Liver (tissue), 8 donors: ENCODE measurements at regions not wholly inside any gene's neighbourhood (a gene's known extent, or its start where the extent isn't known, plus 50 kb on each side); places are given as distances from the start of the nearest gene placed in this dataset.

Experiments
- DNase-seq: peaks from one replicate; pipeline ENCODE4 v3.0.0-alpha.2; 2017; ENCODE audit warnings: low spot score
- H3K27ac ChIP-seq, 2 donors: one replicate each; pipeline ENCODE4 v1.7.0; 2013; ENCODE audit warnings: inconsistent platforms in 2 of 2, low read length in 2 of 2, control low read depth in 1 of 2, low read depth in 1 of 2, mild to moderate bottlenecking in 1 of 2
- H3K27me3 ChIP-seq, 4 donors: one replicate each; pipeline versions ENCODE4 v1.6.1 to v1.7.0; 2013; ENCODE audit warnings: low read length in 3 of 4, inconsistent platforms in 1 of 4, mild to moderate bottlenecking in 1 of 4, moderate library complexity in 1 of 4; ENCODE audit not compliant: control insufficient read depth in 4 of 4, insufficient read depth in 4 of 4
- H3K36me3 ChIP-seq, 4 donors: one replicate each; pipeline versions ENCODE4 v1.6.1 to v1.7.0; 2013; ENCODE audit warnings: low read length in 3 of 4, mild to moderate bottlenecking in 3 of 4, low read depth in 1 of 4, moderate library complexity in 1 of 4; ENCODE audit not compliant: control insufficient read depth in 4 of 4, insufficient read depth in 3 of 4
- H3K4me1 ChIP-seq, 4 donors: one replicate each; pipeline versions ENCODE4 v1.6.1 to v1.7.0; 2013; ENCODE audit warnings: low read length in 3 of 4, mild to moderate bottlenecking in 3 of 4, moderate library complexity in 1 of 4; ENCODE audit not compliant: control insufficient read depth in 4 of 4, insufficient read depth in 4 of 4
- H3K4me3 ChIP-seq, 3 donors: one replicate each; pipeline versions ENCODE4 v1.6.1 to v1.7.0; 2013; ENCODE audit warnings: low read length in 3 of 3, control low read depth in 1 of 3, low read depth in 1 of 3, mild to moderate bottlenecking in 1 of 3
- H3K9ac ChIP-seq, 2 donors: one replicate each; pipeline ENCODE4 v1.7.0; 2013; ENCODE audit warnings: low read length in 2 of 2, mild to moderate bottlenecking in 2 of 2, moderate library complexity in 2 of 2, control low read depth in 1 of 2, low read depth in 1 of 2
- H3K9me3 ChIP-seq, 4 donors: one replicate each; pipeline versions ENCODE4 v1.6.1 to v1.7.0; 2013; ENCODE audit warnings: low read length in 3 of 4; ENCODE audit not compliant: control insufficient read depth in 4 of 4
- EGR1 ChIP-seq, 2 donors: IDR thresholded peaks; 2 replicates each; pipeline ENCODE4 v1.6.1; 2016 to 2018; ENCODE audit warnings: antibody characterized with exemption in 2 of 2, low read depth in 2 of 2
- FOXA1 ChIP-seq: IDR thresholded peaks from 2 replicates; pipeline ENCODE4 v1.6.1; 2016; ENCODE audit warnings: antibody characterized with exemption
- FOXA2 ChIP-seq: IDR thresholded peaks from 2 replicates; pipeline ENCODE4 v1.6.1; 2016; ENCODE audit warnings: antibody characterized with exemption
- GABPA ChIP-seq, 2 donors: IDR thresholded peaks in 1 of 2; conservative IDR thresholded peaks in 1 of 2; 2 replicates each; pipeline ENCODE4 v1.6.1; 2016; ENCODE audit warnings: antibody characterized with exemption in 2 of 2, mild to moderate bottlenecking in 1 of 2, moderate library complexity in 1 of 2
- HNF4A ChIP-seq, 2 donors: conservative IDR thresholded peaks; 2 replicates each; pipeline ENCODE4 v1.6.1; 2016; ENCODE audit warnings: antibody characterized with exemption in 2 of 2, mild to moderate bottlenecking in 2 of 2
- HNF4G ChIP-seq: IDR thresholded peaks from 2 replicates; pipeline ENCODE4 v1.6.1; 2016; ENCODE audit warnings: antibody characterized with exemption
- JUND ChIP-seq, 2 donors: IDR thresholded peaks; 2 replicates each; pipeline ENCODE4 v1.6.1; 2016; ENCODE audit warnings: antibody characterized with exemption in 2 of 2
- NR2F2 ChIP-seq: IDR thresholded peaks from 2 replicates; pipeline ENCODE4 v1.6.1; 2016; ENCODE audit warnings: antibody characterized with exemption
- RAD21 ChIP-seq, 2 donors: IDR thresholded peaks; 2 replicates each; pipeline ENCODE4 v1.6.1; 2016; ENCODE audit warnings: antibody characterized with exemption in 2 of 2, mild to moderate bottlenecking in 2 of 2
- SP1 ChIP-seq: IDR thresholded peaks from 2 replicates; pipeline ENCODE4 v1.6.1; 2018; ENCODE audit warnings: antibody characterized with exemption, mild to moderate bottlenecking
- WGBS: extraction: QIAGEN DNeasy Blood & Tissue Kit; methylation state at CpG from one replicate; pipeline ENCODE4 v1.1.7; 2013; 5-methylcytosine and 5-hydroxymethylcytosine counted together
- TF ChIP-seq, protein P1 (sequence below): IDR thresholded peaks from 2 replicates; pipeline ENCODE4 v1.6.1; 2016; ENCODE audit warnings: antibody characterized with exemption, mild to moderate bottlenecking
- TF ChIP-seq, protein P2 (sequence below): IDR thresholded peaks from 2 replicates; pipeline ENCODE4 v1.6.1; 2016; ENCODE audit warnings: antibody characterized with exemption
- TF ChIP-seq, protein P3 (sequence below): fragments of 150-350 bp; IDR thresholded peaks from 2 replicates; pipeline ENCODE4 v1.5.1; 2017; ENCODE audit warnings: improper control_type of control experiment, low read depth, low read length; ENCODE audit not compliant: missing input control
- TF ChIP-seq, protein P4 (sequence below): IDR thresholded peaks from 2 replicates; pipeline ENCODE4 v1.6.1; 2016; ENCODE audit warnings: antibody characterized with exemption
- donor health status: healthy.
- donor health status: healthy.
- donor health status: healthy.
- donor health status: healthy.
- donor health status: healthy.

DNA sequence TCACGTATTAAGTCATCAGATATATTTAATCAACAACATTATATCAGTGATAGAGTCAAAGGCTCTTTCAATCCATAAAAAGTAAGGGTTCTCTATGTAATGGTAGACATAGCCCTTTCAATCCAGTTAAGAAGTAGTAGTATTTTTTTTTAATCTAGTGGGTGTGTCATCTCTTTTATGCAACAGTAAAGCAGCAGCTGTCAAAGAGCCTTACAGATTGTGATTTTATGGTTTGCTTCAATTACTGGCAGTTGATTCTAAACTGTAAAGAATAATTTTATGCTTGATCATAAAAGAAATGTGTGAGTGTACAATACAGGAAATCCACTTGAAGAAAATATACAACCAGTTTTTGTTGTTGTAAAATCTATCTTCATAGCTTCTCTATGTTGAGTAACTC is 902.6 kb upstream of the MBL2 start:
- Histone ChIP-seq H3K4me3 (no peak overlapping the region), H3K9me3 (no peaks in the 10 kb centered on the region), H3K27ac (no peak overlapping the region), H3K27me3 (no peaks in the 10 kb centered on the region), H3K9ac (no peak overlapping the region), H3K4me1 (no peaks in the 10 kb centered on the region), H3K36me3 (no peaks in the 10 kb centered on the region)
- TF ChIP-seq FOXA2 (no peak), EGR1 (IDR thresholded peaks at IDR 0.05; ENCODE audit: low read depth in 2 of 2) (no peak), HNF4G (no peak), NR2F2 (no peak), JUND (IDR thresholded peaks at IDR 0.05) (no peak), GABPA (IDR thresholded peaks at IDR 0.05 in 1 of 2, conservative IDR thresholded peaks at IDR 0.05 in 1 of 2) (no peak), RAD21 (IDR thresholded peaks at IDR 0.05) (no peak), SP1 (no peak), FOXA1 (no peak)
- TF ChIP-seq, protein P1, sequence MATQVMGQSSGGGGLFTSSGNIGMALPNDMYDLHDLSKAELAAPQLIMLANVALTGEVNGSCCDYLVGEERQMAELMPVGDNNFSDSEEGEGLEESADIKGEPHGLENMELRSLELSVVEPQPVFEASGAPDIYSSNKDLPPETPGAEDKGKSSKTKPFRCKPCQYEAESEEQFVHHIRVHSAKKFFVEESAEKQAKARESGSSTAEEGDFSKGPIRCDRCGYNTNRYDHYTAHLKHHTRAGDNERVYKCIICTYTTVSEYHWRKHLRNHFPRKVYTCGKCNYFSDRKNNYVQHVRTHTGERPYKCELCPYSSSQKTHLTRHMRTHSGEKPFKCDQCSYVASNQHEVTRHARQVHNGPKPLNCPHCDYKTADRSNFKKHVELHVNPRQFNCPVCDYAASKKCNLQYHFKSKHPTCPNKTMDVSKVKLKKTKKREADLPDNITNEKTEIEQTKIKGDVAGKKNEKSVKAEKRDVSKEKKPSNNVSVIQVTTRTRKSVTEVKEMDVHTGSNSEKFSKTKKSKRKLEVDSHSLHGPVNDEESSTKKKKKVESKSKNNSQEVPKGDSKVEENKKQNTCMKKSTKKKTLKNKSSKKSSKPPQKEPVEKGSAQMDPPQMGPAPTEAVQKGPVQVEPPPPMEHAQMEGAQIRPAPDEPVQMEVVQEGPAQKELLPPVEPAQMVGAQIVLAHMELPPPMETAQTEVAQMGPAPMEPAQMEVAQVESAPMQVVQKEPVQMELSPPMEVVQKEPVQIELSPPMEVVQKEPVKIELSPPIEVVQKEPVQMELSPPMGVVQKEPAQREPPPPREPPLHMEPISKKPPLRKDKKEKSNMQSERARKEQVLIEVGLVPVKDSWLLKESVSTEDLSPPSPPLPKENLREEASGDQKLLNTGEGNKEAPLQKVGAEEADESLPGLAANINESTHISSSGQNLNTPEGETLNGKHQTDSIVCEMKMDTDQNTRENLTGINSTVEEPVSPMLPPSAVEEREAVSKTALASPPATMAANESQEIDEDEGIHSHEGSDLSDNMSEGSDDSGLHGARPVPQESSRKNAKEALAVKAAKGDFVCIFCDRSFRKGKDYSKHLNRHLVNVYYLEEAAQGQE = no peak
- TF ChIP-seq, protein P2, sequence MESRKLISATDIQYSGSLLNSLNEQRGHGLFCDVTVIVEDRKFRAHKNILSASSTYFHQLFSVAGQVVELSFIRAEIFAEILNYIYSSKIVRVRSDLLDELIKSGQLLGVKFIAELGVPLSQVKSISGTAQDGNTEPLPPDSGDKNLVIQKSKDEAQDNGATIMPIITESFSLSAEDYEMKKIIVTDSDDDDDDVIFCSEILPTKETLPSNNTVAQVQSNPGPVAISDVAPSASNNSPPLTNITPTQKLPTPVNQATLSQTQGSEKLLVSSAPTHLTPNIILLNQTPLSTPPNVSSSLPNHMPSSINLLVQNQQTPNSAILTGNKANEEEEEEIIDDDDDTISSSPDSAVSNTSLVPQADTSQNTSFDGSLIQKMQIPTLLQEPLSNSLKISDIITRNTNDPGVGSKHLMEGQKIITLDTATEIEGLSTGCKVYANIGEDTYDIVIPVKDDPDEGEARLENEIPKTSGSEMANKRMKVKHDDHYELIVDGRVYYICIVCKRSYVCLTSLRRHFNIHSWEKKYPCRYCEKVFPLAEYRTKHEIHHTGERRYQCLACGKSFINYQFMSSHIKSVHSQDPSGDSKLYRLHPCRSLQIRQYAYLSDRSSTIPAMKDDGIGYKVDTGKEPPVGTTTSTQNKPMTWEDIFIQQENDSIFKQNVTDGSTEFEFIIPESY = no peak
- TF ChIP-seq, protein P3, sequence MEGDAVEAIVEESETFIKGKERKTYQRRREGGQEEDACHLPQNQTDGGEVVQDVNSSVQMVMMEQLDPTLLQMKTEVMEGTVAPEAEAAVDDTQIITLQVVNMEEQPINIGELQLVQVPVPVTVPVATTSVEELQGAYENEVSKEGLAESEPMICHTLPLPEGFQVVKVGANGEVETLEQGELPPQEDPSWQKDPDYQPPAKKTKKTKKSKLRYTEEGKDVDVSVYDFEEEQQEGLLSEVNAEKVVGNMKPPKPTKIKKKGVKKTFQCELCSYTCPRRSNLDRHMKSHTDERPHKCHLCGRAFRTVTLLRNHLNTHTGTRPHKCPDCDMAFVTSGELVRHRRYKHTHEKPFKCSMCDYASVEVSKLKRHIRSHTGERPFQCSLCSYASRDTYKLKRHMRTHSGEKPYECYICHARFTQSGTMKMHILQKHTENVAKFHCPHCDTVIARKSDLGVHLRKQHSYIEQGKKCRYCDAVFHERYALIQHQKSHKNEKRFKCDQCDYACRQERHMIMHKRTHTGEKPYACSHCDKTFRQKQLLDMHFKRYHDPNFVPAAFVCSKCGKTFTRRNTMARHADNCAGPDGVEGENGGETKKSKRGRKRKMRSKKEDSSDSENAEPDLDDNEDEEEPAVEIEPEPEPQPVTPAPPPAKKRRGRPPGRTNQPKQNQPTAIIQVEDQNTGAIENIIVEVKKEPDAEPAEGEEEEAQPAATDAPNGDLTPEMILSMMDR = no peak
- DNase-seq = no peak
- 78% methylated on average over 1 of the region's 1 CpG for WGBS

DNA sequence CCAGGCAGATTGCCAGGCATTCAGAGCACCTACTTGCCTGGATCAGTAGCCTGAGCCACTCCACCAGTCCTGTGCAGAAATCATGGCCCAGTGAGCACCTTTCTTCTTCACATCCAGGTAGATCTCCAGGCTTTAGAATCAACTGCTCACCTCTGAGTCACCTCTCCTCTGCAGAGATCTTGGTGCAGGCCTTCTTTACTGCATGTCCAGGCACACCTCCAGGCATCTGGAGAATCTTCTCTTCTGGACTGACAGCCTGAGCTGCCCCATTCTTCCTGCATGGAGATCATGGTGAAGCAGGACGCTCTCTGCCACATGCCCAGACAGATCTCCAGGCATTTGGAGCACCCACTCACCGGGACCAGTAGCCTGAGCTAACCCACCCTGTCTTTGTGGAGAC is 894.5 kb upstream of the MBL2 start:
- Histone ChIP-seq H3K4me3 (no peak overlapping the region), H3K9ac (no peak overlapping the region), H3K36me3 (no peaks in the 10 kb centered on the region), H3K9me3 (peaks cover 0 to 5% (median 4%) of the 10 kb centered on the region in 4 donors), H3K4me1 (no peaks in the 10 kb centered on the region), H3K27me3 (peaks cover 0 to 2% (median under 1%) of the 10 kb centered on the region in 4 donors), H3K27ac (no peak overlapping the region)
- 81% methylated on average over 2 of the region's 2 CpGs for WGBS
- TF ChIP-seq, protein P2 = no peak
- TF ChIP-seq GABPA (IDR thresholded peaks at IDR 0.05 in 1 of 2, conservative IDR thresholded peaks at IDR 0.05 in 1 of 2) (no peak), RAD21 (IDR thresholded peaks at IDR 0.05) (no peak), HNF4A (conservative IDR thresholded peaks at IDR 0.05) (no peak), FOXA2 (no peak), FOXA1 (no peak), NR2F2 (no peak), JUND (IDR thresholded peaks at IDR 0.05) (no peak), SP1 (no peak)
- TF ChIP-seq, protein P3 = no peak
- TF ChIP-seq, protein P4, sequence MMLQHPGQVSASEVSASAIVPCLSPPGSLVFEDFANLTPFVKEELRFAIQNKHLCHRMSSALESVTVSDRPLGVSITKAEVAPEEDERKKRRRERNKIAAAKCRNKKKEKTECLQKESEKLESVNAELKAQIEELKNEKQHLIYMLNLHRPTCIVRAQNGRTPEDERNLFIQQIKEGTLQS = no peak
- TF ChIP-seq, protein P1 = no peak
- DNase-seq = no peak
